GM19397 (cell line): ENCODE measurements at regions not wholly inside any gene's neighbourhood (a gene's known extent, or its start where the extent isn't known, plus 50 kb on each side); places are given as distances from the start of the nearest gene placed in this dataset.
A peak's percentile ranks its signal among the peaks of the same experiment; 100 is the strongest.
"Not testable (repeated sequence)": the region's sequence is repeated elsewhere in the genome, so short reads cannot be mapped to it uniquely, and the experiment has no call there.

ENCODE experiments used
- ATAC-seq: cut with Tn5 transposase; IDR thresholded peaks from one replicate; pipeline ENCODE4 v1.9.1; 2021; ENCODE audit warnings: mild to moderate bottlenecking, moderate library complexity; ENCODE audit not compliant: unreplicated experiment

DNA sequence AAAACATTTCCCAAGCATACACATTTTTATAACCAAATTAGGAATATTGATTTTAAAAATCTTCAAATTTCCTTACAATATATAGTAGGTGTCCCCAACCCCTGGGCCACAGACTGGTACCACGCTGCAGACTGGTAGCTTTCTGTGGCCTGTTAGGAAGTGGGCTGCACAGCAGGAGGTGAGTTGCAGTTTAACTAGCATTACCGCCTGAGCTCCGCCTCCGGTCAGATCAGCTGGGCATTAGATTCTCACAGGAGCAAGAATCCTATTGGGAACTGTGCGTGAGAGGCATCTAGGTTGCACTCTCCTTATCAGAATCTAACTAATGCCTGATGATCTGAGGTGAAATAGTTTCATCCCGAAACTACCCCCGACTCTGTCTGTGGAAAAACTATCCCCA lies 62.1 kb downstream of the ZWINT start:
- ATAC-seq, result no peak

DNA sequence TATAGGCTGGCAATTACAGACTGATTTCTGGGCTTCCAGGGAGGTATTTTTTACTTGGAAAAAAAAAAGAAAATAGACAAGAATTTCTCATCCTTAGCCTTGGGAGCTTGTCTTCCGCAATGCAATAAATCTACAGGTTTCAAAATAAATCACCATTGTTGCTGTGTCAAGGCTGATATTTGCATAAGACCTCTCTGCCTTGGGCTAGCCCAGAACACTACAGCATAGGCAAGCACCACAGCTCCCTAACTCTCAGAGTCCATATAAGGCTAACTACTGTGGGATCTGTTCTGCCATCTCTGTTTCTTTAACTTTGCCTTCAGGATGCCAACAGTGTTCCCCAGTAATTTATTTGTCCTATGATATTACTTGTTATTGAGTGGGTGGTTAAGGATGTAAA lies 64.4 kb downstream of the ZWINT start:
- no peak for ATAC-seq

DNA sequence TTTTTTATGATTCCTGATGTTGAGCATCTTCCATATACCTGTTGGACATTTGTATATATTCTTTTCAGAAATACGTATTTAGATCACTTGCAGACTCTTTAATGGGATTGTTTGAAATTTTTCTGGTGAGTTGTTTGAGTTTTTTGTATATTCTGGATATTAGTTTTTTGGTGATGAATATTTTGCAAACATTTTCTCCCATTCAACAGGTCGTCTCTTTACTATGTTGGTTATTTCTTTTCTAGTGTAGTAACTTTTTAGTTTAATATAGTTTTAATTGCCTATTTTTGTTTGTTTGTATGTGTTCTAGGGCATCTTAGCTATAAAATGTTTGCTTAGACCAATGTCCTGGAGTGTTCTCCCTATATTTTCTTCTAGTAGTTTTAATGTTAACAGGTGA lies 72.7 kb downstream of the ZWINT start:
- ATAC-seq, result no peak

DNA sequence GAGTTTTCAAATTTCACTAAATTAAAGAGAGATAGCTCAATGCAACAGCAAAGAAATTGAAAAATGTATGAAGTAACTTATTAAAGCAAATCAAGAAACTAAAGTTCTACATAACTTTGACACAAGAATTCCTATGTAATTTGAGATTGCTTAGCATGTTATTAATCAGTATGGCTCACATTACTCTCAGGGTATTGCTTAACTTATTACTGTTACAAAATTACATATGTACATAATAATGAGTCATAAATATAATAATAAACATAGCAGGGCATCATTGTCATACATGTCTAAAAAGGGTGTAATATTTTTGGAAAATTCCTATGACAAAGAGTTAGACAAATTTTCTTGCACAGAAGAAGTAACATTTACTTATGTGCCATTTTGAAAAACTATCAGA lies 75.0 kb downstream of the ZWINT start:
- ATAC-seq, result no peak

DNA sequence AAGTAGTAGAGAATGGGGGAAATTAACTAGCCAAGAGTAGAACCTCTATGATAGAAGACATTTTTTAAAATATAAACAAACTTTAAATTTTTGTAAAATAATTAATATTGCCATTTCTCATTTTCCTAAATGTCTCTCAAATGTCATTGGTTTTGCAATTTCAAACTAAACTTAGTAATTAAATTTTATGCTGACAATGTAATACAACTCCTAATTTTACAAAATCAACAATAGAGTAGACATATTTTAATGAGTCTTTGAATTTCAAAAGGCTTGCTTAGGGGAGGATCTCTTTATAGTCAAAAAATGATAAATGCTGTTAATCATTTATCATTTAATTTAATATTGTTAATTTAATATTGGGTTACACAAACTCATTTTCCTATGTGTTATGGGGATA lies 81.8 kb downstream of the ZWINT start:
- no peak for ATAC-seq

DNA sequence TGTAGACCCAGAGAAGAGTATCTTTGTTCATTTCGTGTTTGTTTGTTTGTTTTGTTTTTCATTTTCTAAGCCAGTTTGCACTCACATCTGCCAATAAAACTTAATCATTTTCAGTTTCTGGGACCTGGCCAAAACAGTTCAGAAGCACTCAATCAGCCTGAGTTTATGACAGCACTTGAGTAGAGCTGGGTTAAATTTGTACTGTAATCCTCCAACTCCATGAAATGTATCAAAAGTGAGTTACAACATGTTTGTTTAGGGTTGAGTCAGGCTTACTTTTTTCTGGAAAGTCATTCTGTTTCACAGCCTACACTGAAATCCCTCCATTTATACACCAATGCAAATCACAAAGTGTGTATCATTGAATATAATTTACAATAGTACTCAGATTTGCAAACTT lies 91.9 kb downstream of the ZWINT start:
- ATAC-seq, result no peak

DNA sequence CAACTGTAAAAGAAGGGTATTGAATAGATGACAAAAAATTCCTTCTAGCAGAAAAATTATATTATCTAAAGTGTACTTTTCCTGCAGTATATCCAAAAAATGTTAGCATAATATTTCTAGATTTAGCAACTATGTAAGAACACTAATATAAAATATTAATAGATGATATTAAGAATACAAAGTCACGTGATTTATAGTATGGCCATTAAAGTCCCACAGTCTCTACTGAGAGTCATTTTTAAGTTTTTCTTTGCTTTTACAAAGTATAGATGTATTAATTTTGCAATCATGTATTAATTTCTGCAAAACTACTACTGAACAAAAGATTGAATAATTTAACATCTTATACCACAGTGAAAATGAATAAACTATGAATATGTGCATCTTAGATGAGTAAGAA lies 94.9 kb downstream of the ZWINT start:
- no peak for ATAC-seq

DNA sequence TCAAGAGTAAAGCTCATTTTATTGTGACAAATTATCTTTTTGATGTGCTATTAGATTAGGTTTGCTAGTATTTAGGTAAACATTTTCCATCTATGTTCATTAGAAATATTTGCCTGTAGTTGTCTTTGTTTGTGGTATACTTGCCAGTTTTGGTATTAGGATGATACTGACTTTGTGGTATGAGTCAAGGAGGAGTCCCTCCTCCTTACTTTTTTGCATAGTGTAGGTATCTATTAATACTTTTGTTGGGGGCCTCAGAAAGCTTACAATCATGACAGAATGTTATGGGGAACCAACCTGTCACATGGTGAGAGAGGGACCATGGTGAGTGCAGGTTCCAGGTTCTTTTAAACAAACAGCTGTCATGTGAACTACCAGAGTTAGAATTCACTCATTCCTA lies 102.1 kb downstream of the ZWINT start:
- ATAC-seq, result no peak

DNA sequence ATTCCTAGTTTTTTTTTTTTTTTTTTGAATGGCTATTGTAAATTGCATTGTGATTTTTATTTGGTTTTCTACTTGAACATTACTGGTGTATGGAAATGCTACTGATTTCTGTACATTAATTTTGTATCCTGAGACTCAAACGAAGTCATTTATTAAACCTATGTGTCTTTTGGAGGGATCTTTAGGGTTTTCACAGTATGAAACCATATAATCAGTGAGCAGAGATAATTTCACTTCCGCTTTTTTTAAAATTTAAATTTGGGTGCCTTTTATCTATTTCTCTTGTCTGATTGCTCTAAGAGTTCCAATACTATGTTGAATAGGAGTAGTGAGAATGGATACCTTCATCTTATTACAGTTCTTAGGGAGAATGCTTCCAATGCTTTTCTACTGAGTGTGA lies 102.7 kb downstream of the ZWINT start:
- ATAC-seq, result no peak

DNA sequence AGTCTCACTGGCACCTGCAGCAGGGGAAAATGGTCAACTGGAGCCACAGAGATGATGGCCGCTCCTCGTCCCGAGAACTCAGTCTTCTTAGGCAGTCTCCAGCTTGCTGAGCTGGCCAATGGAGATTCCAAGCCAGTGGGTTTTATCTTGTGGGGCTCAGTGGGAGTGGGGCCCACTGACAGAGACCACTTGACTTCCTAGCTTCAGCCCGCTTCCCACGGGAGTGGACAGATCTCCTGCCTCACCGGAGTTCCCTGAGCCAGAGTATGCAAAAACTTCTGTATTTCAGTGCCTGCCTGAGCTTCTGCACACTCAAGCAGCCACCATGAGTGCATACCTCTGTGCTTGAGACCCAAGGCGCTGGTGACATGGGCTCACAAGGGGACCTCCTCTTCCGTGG lies 105.8 kb downstream of the ZWINT start:
- ATAC-seq, result no peak

DNA sequence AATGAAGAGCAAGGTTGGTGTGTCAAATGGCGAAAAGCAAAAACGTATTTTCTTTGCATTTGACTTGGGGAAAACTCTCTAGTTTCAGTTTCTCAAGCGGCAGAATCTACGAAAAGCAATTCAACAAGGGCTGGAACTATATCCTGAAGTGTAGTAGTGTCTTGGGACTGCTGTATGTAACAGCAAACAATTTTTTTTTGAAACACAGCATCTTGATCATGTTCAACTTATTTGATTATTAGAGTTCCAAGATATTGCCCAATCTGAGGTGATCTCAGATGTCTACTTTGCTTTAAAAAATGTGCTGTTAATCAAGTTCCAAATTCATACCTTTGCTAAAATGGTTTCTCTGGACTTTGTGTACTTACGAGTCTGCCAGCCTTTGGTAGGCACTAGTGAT lies 120.6 kb downstream of the ZWINT start:
- ATAC-seq, result no peak

DNA sequence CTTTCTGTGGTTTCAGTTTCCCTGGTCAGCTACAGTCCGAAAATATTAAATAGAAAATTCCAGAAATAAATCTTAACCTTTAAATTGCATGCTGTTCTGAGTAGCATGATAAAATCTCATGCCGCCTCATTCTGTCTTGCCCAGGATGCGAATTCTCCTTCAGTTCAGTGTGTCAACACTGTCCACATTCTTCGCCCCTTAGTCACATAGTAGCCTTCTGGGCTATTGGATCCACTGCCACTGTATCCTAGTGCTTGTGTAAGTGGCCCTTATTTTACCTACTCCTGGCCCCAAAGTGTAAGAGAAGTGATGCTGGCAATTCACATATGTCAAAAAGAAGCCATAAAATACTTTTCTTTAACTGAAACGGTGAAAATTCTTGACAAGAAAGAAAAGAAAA lies 129.6 kb downstream of the ZWINT start:
- ATAC-seq, result no peak

DNA sequence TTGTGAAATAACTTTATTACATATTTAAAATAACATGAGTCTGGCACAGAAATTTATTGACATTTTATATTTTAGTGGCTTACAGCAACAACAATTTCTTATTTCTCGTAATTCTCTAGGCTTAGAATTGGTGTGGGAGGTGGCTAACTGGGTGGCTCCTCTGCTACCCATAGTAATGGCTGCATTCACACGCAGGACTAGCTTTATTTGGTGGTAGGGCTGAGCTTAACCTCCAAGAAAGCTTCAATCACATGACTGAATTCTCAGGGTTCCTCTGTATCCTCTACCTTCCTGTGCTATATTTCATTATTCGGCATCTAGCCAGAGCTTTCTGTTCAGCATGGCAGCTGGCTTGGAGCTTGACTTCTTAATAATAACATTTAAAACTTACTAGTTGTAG lies 138.8 kb downstream of the ZWINT start:
- ATAC-seq, result no peak

DNA sequence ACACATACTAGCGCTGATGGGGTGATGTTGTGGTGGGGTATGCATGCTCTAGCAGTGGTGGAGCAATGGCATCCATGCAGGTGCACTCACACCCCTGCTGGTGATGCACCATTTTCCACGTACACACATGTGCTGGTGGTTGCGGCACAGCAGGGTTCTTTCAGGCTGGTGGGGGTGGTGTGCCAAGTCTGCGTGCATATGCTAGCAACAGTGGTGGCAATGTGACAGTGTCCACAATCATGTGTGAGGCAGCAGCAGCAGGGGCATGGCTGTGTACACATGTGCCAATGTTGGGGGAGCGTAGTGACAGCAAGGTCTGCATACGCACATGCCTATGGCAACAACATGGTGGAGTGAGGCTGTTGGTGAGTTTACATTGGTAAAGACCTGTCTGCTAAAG lies 148.1 kb downstream of the ZWINT start:
- no peak for ATAC-seq

DNA sequence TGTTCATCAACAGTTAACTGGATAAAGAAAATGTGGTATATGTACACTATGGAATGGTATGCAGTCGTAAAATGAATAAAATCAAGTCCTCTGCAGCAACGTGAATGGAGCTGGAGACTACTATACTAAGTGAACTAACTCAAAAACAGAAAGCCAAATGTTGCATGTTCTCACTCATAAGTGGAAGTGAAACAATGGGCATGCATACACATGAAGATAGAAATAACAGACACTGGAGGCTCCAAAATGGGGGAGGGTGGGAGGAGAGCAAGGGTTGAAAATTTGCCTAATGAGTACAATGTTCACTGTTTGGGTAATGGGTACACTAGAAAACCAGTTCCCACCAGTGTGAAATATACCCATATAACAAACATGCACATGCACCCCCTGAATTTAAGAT lies 179.5 kb downstream of the ZWINT start:
- no peak for ATAC-seq

DNA sequence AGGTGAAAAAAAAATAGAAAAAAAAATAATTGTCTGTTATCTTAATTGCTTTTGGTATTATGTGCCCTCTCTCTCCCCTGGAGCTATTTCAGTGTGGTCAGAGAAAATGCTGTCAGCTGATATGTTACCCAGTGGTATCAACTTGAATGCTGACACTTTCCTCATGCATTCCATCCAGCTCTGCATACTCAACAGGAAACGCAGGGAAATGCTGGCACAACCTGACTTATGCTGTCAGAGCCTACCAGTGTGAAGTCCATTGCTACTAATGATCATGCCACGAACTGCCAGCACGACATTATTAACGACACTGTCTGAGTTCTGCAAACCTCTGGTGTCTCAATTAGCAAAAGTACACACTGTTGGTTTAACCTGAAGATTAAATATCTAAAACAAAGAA lies 182.8 kb downstream of the ZWINT start:
- ATAC-seq, result no peak

DNA sequence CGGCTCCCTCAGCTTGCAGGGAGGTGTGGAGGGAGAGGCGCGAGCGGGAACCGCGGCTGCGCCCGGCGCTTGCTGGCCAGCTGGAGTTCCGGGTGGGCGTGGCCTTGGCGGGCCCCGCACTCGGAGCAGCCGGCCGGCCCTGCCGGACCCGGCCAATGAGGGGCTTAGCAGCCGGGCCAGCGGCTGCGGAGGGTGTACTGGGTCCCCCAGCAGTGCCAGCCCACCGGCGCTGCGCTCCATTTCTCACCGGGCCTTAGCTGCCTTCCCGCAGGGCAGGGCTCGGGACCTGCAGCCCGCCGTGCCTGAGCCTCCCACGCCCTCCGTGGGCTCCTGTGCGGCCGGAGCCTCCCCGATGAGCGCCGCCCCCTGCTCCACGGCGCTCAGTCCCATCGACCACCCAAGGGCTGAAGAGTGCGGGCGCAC lies 206.0 kb downstream of the ZWINT start:
- not testable (repeated sequence) for ATAC-seq

DNA sequence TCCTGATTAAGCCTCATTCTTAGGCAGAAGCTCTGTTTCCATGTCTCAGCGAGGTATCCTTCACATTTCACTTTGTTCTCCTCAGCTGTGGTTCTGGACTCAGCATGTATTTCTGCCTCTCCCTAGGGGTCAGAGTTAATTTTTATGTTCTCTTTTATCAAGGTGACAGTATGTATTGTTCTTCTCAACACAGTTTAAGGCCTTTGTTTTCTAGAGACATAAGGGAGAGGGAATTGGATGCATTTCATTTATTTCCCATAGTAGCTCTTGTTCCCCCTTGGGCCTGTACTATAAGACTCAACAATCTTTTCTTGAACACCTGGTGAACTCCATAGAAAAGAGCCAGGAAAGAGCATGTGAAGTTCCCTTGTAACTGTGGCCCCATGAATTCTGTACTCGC lies 214.3 kb downstream of the ZWINT start:
- ATAC-seq, result no peak

DNA sequence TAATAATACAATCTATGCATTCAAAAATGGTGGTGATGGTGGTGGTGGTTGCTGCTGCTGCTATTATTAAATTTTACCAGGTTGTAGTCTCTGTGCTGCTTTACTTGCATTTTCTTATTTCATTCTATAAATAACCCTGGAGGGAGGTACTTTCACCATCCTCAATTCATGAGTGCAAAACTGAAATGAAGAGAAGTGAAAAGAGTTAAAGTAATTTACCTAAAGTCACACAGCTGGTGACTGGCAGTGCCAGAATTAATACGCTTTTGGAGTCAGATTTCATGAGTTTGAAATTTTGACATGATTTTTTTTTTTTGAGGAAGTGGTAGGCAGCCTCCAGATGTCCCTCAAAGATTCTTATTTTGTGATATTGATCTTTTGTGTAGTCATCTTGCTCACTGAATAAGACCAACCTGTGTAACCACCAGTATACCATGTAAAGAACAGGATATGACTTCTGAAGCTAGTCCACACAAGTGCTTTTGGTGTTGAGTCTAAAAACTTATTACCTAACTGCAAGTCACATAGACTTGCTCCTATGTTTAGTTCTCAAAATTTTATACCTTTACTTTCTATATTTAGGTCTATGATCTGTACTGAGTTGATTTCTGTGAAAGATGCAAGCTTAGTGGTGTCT lies 218.8 kb downstream of the ZWINT start:
- ATAC-seq, result peak; percentile 85

DNA sequence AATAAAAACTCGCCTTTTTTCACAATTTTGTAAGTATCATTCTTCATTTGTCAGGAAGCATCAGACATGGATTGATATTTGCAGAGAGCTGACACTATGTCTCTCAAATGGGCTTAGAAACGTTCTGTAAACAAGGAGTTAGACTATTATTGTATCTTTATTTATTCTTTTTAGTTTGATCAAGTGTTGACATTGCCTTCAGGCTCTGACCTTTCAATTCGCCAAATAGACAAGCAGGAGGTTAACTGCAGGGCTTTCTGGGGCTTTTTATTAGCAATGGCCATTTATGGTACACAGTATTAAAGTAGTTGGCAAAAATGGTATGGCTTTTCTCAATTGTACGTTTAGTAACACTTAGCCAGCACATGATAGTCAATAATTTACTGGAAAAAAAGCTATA lies 221.7 kb downstream of the ZWINT start:
- ATAC-seq, result no peak

DNA sequence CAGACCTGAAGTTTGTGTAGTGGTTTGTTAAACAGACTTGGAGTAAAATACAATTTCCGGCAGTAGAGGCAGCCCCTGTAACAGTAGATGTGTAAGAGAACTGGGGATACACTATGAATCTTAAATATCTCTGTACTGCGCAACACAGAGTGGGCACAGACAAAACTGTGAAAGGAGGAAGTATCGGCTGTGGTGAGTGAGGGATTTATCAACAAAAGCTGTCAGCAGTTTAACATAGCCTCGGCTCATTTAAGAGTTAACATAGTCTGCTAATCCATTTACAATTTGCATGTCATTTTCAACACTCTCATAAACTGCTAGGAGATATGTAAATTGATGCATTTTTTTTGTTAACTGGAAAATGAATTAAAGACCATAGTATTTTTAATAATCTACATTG lies 225.2 kb downstream of the ZWINT start:
- ATAC-seq, result no peak

DNA sequence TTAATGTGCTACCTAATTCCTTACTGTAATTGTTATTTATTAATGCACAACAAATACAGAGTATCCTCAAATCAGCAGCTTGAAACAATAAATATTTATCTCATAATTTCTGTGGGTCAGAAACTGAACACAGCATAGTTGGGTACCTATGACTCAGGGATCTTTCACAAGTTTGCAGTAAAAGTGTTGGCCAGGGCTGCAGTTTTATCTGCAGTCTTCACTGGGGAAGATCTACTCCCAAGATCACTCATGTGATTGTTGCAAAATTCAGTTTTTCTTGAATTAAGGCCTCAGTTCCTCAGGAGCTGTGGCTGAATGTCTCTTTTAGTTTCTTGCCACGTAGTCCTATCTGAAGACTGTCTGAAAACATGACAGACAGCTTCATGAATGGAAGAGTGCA lies 237.8 kb downstream of the ZWINT start:
- ATAC-seq, result no peak

DNA sequence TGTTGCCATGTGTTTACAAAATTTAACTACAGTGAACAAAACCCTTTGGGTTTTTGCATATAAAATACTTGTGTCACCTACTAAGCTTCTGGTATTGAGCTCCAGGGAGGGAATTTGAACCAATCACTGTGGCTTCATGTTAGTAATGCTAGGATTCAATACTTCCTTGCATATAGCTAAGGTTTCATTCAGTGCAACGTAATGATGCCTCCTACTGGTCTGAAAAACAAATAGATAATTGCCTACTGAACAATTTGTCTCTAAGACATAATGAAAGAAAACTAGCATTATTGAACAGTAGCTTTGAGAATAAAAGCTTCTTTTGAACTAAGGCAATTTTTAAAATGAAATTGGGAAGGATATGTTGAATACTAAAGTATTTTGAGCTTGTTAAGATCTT lies 244.4 kb downstream of the ZWINT start:
- ATAC-seq, result no peak

DNA sequence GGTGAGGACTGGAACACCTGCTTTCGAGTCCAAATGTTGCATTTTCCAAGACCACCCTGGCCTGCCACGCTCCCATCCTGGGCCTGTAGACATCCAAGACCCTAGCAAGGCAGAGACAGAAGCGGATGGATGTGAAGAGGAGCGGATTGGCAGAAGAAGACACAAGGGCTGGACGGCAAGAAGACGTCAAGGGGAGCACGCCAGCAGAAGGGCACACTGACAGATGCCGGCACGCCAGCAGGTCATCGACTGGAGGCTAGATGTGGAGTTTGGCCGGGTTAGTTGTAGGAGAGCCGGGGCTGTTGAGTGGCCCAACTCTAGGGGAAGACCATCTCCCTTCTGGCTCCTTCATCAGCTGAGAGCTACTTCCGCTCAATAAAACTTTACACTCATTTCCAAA lies 251.6 kb downstream of the ZWINT start:
- ATAC-seq, result no peak
